PFSK-1 (cell line): ENCODE measurements at regions not wholly inside any gene's neighbourhood (a gene's known extent, or its start where the extent isn't known, plus 50 kb on each side); places are given as distances from the start of the nearest gene placed in this dataset.

Experiments used
- POLR2AphosphoS5 ChIP-seq: IDR thresholded peaks from 2 replicates; pipeline ENCODE4 v1.6.1; 2012; ENCODE audit warnings: low read depth, mild to moderate bottlenecking, control low read depth, low read length, moderate library complexity
- REST ChIP-seq, 2 experiments: IDR thresholded peaks; 2 replicates each; pipeline versions ENCODE4 v1.6.1 to v1.8.0; 2011 to 2012; ENCODE audit warnings: low read depth in 2 of 2, low read length in 2 of 2, control low read depth in 1 of 2, inconsistent platforms in 1 of 2, mild to moderate bottlenecking in 1 of 2, moderate library complexity in 1 of 2; ENCODE audit not compliant: insufficient read depth in 1 of 2
- SIN3A ChIP-seq: IDR thresholded peaks from 2 replicates; pipeline ENCODE4 v1.6.1; 2012; ENCODE audit warnings: mild to moderate bottlenecking, low read length, moderate library complexity, borderline replicate concordance; ENCODE audit not compliant: insufficient read depth
- TAF1 ChIP-seq: IDR thresholded peaks from 2 replicates; pipeline ENCODE4 v1.6.1; 2012; ENCODE audit warnings: low read length, control low read depth, borderline replicate concordance; ENCODE audit not compliant: insufficient read depth

- TF ChIP-seq POLR2AphosphoS5 (no peak), REST (IDR thresholded peaks at IDR 0.05; ENCODE audit: insufficient read depth in 1 of 2, low read depth in 2 of 2, low read length in 2 of 2) (no peak), SIN3A (no peak), TAF1 (no peak)
Measured at GRCh38 chr15:69699096-69699495, 246.5 kb downstream of the RPLP1 start.
